Activated CD4-positive, alpha-beta memory T cell treated with anti-CD3 and anti-CD28 coated beads, Interleukin-2, amount 10 ng/mL, durations not matched to agents 7 days and 5 days (primary cell): ENCODE measurements at regions not wholly inside any gene's neighbourhood (a gene's known extent, or its start where the extent isn't known, plus 50 kb on each side); places are given as distances from the start of the nearest gene placed in this dataset.
"Not testable (repeated sequence)": the region's sequence is repeated elsewhere in the genome, so short reads cannot be mapped to it uniquely, and the experiment has no call there.

Experiments
- CTCF ChIA-PET: fragments of 350-600 bp; sonication (Branson Sonifier 250); formaldehyde crosslinking; loops from one replicate; lab custom pipeline; 2021; ENCODE audit warnings: antibody characterized with exemption, inconsistent platforms; lab: Charles Lee
- POLR2A ChIA-PET: fragments of 350-600 bp; sonication (Branson Sonifier 250); formaldehyde crosslinking; loops from one replicate; lab custom pipeline; 2021; ENCODE audit warnings: antibody characterized with exemption; lab: Charles Lee
- DNase-seq: peaks from one replicate; pipeline ENCODE4 v3.0.0-alpha.2; 2020
- H3K27ac Mint-ChIP-seq: one replicate; pipeline ENCODE4 v1.8.0; 2021; ENCODE audit warnings: mild to moderate bottlenecking, mixed read lengths
- H3K27me3 Mint-ChIP-seq: one replicate; pipeline ENCODE4 v1.8.0; 2021; ENCODE audit warnings: mixed read lengths
- H3K36me3 Mint-ChIP-seq: one replicate; pipeline ENCODE4 v1.8.0; 2021; ENCODE audit warnings: low read depth, mixed read lengths
- H3K4me1 Mint-ChIP-seq: one replicate; pipeline ENCODE4 v1.8.0; 2021; ENCODE audit warnings: mixed read lengths
- H3K4me3 Mint-ChIP-seq: one replicate; pipeline ENCODE4 v1.8.0; 2021; ENCODE audit warnings: mild to moderate bottlenecking, mixed read lengths
- H3K9me3 Mint-ChIP-seq: one replicate; pipeline ENCODE4 v1.8.0; 2021; ENCODE audit warnings: mixed read lengths

DNA sequence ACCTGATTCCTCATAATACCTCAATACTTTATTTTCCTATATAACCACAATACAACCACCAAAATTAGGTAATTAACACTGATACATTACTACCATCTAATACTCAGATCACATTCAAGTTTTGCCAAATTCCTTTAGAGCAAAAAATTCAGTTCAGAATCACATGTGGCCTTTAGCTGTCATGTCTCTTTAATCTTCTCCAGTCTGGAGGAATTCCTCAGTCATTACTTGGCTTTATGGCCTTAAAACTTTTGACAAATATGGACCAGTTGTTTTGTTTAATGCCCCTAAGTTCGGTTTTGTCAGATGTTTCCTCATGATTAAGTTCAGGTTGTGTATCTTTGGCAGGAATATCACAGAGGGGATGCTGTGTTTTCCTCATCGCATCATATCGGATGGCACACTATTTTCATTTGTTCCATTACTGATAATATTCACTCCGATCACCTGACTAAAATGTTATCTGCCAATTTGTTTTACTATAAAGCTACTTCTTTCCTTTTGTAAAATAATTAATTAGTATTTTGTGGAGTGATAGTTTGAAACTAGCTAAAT, 51.2 kb upstream of the AKIRIN2 start:
- peaks cover 22% of the 10 kb centered on the region for H3K4me1 Mint-ChIP-seq
- no peaks in the 10 kb centered on the region for H3K36me3 Mint-ChIP-seq
- DNase-seq = no peak
- no peak overlapping the region for H3K27ac Mint-ChIP-seq
- H3K27me3 Mint-ChIP-seq = peaks cover 5% of the 10 kb centered on the region
- no peaks in the 10 kb centered on the region for H3K9me3 Mint-ChIP-seq
- H3K4me3 Mint-ChIP-seq = no peak overlapping the region
- ChIA-PET CTCF (no interaction called here), POLR2A (interaction anchor here (0.6 to 1.8 kb wide), 2 partner anchors 10 to 15 kb away, joined by 5 to 7 read pairs; no protein-coding TSS in a partner anchor)

DNA sequence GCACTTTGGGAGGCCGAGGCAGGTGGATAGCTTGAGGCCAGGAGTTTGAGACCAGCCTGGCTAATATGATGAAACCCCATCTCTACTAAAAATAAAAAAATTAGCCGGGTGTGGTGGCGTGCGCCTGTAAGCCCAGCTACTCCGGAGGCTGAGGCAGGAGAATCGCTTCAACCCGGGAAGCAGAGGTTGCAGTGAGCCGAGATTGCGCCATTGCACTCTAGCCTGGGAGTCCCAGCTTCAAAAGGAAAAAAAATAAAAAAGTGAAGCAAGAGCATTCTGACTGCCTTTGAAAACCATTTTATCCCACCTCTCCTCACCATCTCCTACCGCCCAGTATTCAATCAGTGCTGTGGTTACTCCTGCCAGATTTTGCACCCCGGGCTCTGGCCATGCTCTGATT, 50.5 kb upstream of the AKIRIN2 start:
- DNase-seq, H3K4me3 Mint-ChIP-seq, POLR2A ChIA-PET, H3K27ac Mint-ChIP-seq, H3K9me3 Mint-ChIP-seq, H3K36me3 Mint-ChIP-seq, H3K27me3 Mint-ChIP-seq, CTCF ChIA-PET: not testable (repeated sequence)
- peaks cover 21% of the 10 kb centered on the region for H3K4me1 Mint-ChIP-seq
